HG02763 (cell line): ENCODE measurements at regions not wholly inside any gene's neighbourhood (a gene's known extent, or its start where the extent isn't known, plus 50 kb on each side); places are given as distances from the start of the nearest gene placed in this dataset.

ENCODE experiments used
- ATAC-seq: cut with Tn5 transposase; IDR thresholded peaks from one replicate; pipeline ENCODE4 v1.9.1; 2021; ENCODE audit warnings: mild to moderate bottlenecking, moderate library complexity; ENCODE audit not compliant: unreplicated experiment

DNA sequence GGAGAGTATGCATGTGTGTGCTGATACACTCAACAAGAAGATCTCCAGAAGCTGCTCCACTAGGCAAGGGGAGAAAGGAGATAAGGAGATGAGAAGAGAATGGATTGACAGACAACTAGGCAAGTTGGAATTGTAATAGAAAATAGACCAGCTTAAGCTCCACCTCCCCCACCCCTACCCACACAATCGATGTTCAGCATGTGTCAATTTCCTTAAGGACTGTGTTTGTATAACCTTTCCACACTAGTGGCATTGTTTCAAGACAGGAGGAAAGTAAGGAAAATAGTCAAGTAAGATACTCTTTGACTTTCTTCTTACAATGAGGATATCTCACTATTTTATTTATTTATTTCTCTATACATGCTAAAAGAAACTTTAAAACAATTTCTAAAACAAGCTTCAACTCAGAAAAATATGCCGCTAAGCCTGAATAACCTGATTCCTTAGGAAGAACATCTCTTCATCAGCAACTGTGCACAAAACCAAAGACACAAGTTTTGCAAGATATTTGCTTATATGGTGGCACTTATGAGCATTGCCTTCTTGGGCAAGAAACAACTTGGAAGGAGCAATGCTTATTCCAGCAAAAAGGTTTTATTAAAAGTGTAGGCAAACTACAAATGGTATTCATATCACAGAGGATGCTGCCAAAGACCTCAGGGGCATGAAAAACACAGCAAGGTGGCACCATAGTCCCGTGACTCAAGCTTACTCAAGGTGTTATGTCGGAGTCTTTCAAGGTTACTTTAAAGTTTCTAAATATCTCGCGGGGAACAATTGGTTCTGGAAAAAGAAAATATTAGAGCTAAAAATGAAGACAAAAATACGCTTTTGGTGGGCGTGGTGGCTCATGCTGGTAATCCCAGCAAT is 249.1 kb downstream of the COL12A1 start:
- ATAC-seq, result no peak

DNA sequence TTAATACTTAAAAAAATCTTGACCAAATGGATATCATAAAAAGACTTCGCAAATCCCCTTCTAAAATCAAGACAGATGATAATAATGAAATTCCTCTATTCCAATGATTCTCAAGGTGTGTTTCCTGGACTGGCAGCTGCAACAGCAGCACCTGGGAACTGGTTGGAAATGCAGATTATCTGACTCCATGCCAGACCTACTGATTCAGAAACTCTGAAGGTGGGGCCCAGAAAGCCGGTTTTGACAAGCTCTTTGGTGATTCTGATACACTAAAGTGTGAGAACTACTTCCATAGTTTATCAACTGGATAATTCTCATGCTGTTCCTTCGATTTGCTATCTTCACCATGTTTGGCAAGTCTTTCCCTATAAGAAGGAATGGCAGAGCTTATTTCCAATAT is 252.1 kb downstream of the COL12A1 start:
- ATAC-seq, result no peak

GRCh38 chr6:74946961-74947360 is 258.9 kb downstream of the COL12A1 start:
- no peak for ATAC-seq

DNA sequence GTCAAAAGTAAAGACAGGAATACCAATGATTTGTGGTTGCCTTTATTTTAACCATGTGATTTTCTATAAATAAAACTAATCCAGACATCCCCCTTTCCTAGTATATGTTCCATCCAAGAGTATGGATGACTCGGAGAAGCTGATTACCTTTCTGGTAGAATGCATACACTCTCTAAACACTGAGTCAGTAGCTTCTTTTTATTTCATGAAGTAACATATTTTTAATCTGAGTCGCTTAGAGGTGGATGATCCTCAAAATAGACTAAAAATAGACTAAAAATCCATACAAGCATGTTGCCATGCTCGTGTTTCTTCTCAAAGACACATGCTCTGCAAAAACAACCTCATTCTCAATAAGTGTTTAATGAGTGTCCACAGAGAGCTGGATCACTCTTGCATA is 263.7 kb downstream of the COL12A1 start:
- no peak for ATAC-seq

DNA sequence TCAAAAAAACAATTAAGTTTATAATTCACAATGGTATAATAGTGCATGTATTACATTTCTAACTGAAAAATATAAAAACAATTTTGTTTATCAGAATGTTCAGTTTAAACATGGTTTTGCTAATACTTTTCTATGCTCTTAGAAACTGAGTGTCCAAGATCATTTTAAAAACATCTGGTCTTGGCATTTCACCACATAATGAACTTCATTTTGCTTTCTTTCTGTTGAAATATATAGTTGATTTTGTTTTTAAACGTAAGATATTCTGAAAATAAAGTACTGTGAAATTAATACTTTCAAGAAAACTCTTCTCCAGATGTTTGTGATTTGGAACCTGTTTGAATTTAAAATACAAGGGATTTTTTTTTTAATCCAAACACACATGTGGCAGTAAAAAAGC is 264.4 kb downstream of the COL12A1 start:
- ATAC-seq, result no peak

DNA sequence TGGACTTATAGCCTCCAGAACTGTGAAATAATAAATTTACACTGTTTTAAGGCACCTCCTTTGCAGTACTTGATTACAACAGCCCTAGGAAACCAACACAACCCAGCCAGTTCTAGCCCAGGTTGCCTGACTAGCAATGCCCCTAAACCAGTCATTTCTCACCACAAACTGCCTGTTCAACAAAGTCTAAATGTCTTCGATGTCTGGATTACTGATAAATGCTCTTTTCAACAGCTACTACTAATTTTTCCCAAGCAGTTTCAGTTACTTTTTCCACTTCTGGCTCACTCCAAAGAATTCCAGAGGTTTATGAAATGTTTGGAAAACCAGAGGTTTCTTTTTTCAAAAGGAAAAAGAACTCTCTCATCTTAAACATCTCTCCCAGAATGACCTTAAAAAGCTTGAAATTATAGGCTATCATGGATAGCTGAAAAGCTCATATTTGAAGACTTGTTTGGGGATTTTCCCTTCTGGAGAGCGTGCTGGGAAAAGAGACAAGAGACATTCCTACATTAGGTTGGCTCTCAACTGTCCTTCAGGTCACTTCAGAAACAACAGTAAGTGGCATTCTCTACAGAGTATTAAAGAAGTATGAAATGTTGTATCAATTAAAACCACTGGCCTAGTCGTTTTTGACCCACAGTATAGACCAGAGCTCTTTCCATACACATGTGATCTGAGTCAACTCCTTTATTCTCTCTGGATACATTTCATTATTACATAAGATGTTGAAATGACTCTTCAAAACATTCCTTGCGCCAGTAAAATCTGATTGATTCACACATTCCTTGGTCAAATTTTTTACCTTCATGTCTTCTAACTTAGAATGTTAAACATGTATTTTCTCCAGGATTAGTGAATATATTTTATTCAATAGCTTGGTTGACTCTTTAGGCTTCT is 265.9 kb downstream of the COL12A1 start:
- ATAC-seq, result no peak

GRCh38 chr6:74939151-74939708 is 266.6 kb downstream of the COL12A1 start:
- no peak for ATAC-seq

- no peak for ATAC-seq
Observed at GRCh38 chr6:74937936-74938335, 267.9 kb downstream of the COL12A1 start.

- no peak for ATAC-seq
Observed at GRCh38 chr6:74936886-74937285, 269.0 kb downstream of the COL12A1 start.

DNA sequence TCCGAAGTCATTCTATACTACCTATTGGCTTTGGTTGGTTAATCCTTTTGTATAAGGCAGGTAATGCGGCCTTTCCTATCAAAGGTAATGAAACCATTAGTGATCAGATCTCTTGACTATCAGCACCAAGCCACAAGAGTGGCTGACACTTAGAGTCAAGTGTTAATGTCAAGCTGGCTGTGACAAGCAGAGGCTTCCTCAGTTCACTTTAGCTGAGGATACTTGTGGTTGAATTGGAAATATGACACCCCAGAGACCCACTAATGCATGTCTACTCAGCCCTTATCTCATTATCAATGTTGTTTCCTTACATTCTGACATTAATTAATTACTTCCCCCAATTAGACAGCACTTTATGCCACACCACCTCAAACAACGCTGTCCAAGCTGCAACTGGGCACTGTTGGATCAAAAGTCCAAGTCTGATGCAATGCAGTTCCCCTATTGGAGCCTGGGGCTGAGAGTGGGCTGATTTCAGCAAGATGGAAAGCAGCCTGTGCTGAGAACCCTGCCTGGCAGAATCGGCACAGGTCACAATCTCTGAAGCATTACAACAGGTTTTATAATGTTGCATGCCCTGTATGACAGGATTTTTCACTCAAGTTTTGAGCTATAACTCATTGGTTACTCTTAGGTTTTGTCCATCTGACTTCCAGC is 273.5 kb downstream of the COL12A1 start:
- ATAC-seq, result no peak

DNA sequence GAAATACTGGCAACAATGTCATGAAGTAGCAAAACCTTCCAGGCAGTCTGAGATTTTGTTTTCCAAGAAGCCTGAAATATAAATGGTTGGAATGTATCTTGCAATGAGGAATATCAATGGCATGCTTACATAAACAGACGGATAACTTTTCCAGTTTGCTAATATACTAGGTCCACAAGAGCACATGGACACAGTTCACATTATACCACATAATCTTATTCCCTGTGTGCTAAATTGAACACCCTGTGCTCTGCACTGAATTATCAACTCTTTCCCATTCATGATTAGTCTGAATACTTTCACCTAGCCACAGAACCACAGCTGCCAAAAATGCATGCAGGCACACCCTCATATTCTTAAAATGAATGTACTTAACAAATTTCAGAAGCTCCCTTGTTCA is 274.3 kb downstream of the COL12A1 start:
- ATAC-seq, result no peak

DNA sequence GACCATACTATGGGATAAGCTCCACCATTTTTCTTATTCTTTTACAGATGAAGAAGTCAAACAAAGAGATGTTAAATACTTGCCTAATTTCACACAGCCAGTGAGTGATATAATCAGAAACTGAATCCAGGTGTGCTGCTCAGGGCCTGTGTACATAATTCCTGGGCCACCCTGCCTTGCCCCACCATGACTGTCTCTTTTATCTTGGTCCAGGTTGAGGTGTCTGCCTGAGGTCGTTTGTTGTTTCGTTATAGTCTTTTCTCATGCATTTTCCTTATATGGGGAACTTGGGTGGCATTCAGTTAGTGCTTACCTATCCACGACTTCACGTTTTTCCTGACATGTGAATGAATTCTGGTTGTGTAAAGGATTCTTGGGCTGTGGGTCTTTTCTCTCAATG is 277.6 kb downstream of the COL12A1 start:
- ATAC-seq, result no peak

DNA sequence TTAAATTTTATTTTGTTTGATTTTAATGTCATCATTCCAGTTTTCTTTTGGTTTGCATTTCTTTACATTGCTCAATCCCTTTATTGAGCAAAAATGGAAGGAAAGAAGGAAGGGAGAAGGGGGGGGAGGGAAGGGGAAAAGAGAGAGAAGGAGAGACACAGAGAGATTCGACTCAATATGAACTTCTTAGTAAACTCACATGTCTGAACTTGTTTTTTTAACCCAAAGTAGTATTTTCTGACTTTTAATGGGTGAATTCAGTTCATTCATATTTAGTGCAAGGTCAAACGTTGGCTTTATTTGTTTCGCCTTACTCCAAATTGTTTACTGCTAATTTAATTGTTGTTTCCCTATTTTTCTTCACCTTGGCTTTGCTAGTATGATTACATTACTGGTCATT is 278.6 kb downstream of the COL12A1 start:
- no peak for ATAC-seq

GRCh38 chr6:74925683-74926082 is 280.2 kb downstream of the COL12A1 start:
- peak; percentile 86 for ATAC-seq

GRCh38 chr6:74914888-74915287 is 291.0 kb downstream of the COL12A1 start:
- no peak for ATAC-seq

- no peak for ATAC-seq
Observed at GRCh38 chr6:74912234-74912633, 293.6 kb downstream of the COL12A1 start.

DNA sequence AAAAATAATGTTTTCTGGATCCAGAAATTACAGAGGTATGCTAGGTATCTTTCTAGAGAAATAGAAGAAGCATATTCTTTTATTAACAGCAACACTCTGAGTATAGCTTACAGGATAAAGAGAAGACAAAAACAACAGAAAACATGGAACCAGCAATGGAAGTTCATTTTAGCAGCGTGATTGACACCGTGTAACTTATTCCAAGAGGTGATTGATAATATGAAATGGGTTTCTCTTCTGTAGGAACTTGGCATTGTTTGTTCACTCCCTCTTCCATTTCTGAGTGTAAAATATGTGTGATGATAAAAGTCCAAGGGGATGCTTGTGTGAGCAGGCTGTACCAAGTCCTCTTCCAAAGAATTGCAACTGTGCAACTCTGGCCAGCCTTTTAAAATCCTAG is 303.0 kb downstream of the COL12A1 start:
- no peak for ATAC-seq

DNA sequence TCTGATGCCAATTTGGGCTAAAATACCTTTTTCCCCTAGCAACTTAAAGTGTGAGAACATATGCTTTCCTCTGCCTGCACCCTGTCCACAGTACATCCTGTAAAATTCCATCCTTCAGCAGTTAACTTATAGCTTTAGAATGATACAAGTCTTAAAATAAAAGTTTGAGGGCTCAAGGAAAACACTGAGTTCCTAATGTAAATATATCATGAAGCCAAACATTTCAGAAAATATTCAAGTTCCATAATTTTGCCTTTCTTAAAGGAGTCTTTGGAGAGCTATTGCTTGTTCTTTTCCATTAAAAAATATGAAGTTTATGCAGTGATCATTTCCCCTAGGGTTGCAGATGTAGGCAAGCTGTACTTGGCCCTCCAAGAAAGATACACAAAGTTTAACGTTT is 303.8 kb downstream of the COL12A1 start:
- ATAC-seq, result no peak

DNA sequence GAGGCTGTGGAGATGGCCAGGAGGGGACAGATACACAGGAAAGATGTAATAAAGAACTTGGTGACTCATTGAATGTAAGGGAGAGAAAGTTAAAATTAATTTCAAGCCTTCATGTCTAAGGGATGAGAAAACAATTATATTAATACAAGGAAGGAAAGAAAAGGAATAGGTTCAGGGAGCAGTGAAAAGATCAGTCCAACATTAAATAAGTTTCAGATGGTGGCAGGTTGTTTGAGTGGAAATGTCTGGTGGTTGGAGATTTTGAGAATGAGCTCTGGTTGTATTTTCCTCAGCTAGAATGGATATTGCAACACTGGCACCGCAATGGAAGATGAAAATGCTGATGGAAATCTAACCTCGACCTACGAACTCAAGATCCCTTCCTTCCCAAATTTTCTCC is 304.3 kb downstream of the COL12A1 start:
- no peak for ATAC-seq

GRCh38 chr6:74899416-74899815 is 306.4 kb downstream of the COL12A1 start:
- no peak for ATAC-seq

- ATAC-seq, result no peak
Observed at GRCh38 chr6:74892091-74892490, 313.8 kb downstream of the COL12A1 start.
